ENCODE measurements at regions not wholly inside any gene's neighbourhood (a gene's known extent, or its start where the extent isn't known, plus 50 kb on each side); places are given as distances from the start of the nearest gene placed in this dataset.

DNA sequence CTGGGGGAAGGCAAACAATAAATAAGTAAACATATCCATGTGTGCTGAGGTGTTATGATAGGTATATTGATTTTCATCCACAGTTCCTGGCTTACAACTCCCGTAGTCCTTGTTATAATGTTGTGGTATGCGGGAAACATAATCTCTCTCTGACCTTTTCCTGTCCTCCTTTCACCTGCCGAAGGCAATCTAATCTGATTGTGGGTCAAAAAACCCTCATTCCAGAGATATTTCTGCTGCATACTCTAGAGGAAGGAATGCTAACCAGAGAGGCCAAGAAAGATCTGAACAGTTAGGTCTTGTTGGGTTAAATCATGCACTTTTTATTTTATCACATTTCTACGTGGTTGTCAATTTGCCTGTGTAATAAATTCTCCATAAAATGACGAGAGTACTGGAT lies 383.6 kb upstream of the SEMA6D start:
- Histone ChIP-seq H4K8ac (ENCODE audit: extremely low read depth, insufficient read depth, low read length) (no peak overlapping the region), H3K4me3 (ENCODE audit: extremely low read depth in 1 of 4, insufficient read depth in 2 of 4, low read depth in 3 of 4, low read length in 4 of 4) (no peak overlapping the region), H3K36me3 (ENCODE audit: control insufficient read depth in 2 of 4, insufficient read depth in 4 of 4, low read length in 3 of 4) (no peaks in the 10 kb centered on the region; a peak in 1 of 8 replicates), H4K20me1 (replicated peaks in 1 of 2; ENCODE audit: control insufficient read depth in 1 of 2, insufficient read depth in 2 of 2, low read length in 2 of 2) (no peaks in the 10 kb centered on the region), H3K23ac (ENCODE audit: insufficient read length) (no peak overlapping the region), H2BK15ac (ENCODE audit: low read length) (no peak overlapping the region), H2BK12ac (ENCODE audit: low read depth, low read length) (no peak overlapping the region), H2AFZ (ENCODE audit: low read length) (no peak overlapping the region), H2BK20ac (ENCODE audit: low read length) (no peak overlapping the region), H3K4ac (replicated peaks; ENCODE audit: insufficient read length, low read depth, low read length) (no peak overlapping the region), H3K4me1 (replicated peaks in 1 of 4; ENCODE audit: control insufficient read depth in 3 of 4, insufficient read depth in 4 of 4, low read length in 3 of 4) (peaks cover 0 to 3% (median 0%) of the 10 kb centered on the region in 4 experiments; a peak in 1 of 7 replicates), H3K27me3 (replicated peaks in 1 of 4; ENCODE audit: control insufficient read depth in 3 of 4, extremely low read depth in 1 of 4, insufficient read depth in 3 of 4, low read length in 3 of 4) (no peaks in the 10 kb centered on the region), H2BK5ac (ENCODE audit: low read depth, low read length) (no peak overlapping the region), H3K14ac (ENCODE audit: insufficient read length) (no peak overlapping the region), H3K23me2 (ENCODE audit: low read depth, low read length) (no peaks in the 10 kb centered on the region), H3K79me1 (ENCODE audit: low read depth, low read length) (no peaks in the 10 kb centered on the region), H3K56ac (replicated peaks; ENCODE audit: insufficient read length, low read depth, low read length) (no peak overlapping the region), H2AK5ac (ENCODE audit: low read depth, low read length) (no peak overlapping the region), H4K91ac (replicated peaks; ENCODE audit: insufficient read length, low read length) (no peak overlapping the region), H3K9ac (replicated peaks in 1 of 4; ENCODE audit: extremely low read depth in 1 of 4, low read depth in 3 of 4, low read length in 3 of 4) (peak overlapping the region in 1 of 4 experiments; percentile 8; a peak in 1 of 7 replicates), H3K18ac (ENCODE audit: extremely low read depth, low read length) (no peak overlapping the region), H4K5ac (ENCODE audit: insufficient read length, low read depth, low read length) (no peak overlapping the region), H2BK120ac (replicated peaks; ENCODE audit: low read depth, low read length) (no peak overlapping the region), H3K9me3 (ENCODE audit: insufficient read depth in 2 of 2, low read depth in 1 of 2, low read length in 1 of 2) (no peaks in the 10 kb centered on the region), H3K27ac (ENCODE audit: low read depth, low read length) (no peak overlapping the region), H3K79me2 (ENCODE audit: control insufficient read depth in 1 of 2, insufficient read depth in 2 of 2, low read length in 2 of 2) (no peaks in the 10 kb centered on the region), H3K4me2 (ENCODE audit: insufficient read depth in 1 of 2, low read depth in 2 of 2, low read length in 2 of 2) (no peak overlapping the region)
- WGBS, 2 experiments (ENCODE audit: extremely low coverage in 1 of 2, insufficient coverage in 1 of 2, insufficient read length in 1 of 2, insufficient replicate concordance in 2 of 2, low coverage in 1 of 2, low lambda C conversion rate in 2 of 2, missing lambda C conversion rate in 1 of 2): 89% methylated on average over 5 of the region's 5 CpGs; no CpG with 5 or more reads in 1 of the 2 experiments
- FAIRE-seq (no peak), DNase-seq (ENCODE audit: low read depth in 1 of 2, low spot score in 2 of 2) (no peak)
- POLR2A ChIA-PET (ENCODE audit: partially characterized antibody): interaction anchor here (0.8 kb wide), 1 partner anchor 794 kb away, joined by 3 read pairs; no protein-coding TSS in a partner anchor
- CTCF ChIA-PET (ENCODE audit: partially characterized antibody): interaction anchor here (1.4 kb wide), 1 partner anchor 21 kb away, joined by 3 read pairs; no protein-coding TSS in a partner anchor
- TF ChIP-seq TAF7 (optimal IDR thresholded peaks at IDR 0.05; ENCODE audit: borderline replicate concordance, low read depth, low read length) (no peak), MAFK (IDR thresholded peaks at IDR 0.05; ENCODE audit: low read depth, low read length) (no peak), POLR2A (IDR thresholded peaks at IDR 0.05; ENCODE audit: control extremely low read depth in 1 of 2, low read depth in 2 of 2, low read length in 2 of 2) (no peak), RNF2 (IDR thresholded peaks at IDR 0.05; ENCODE audit: borderline replicate concordance, low read depth, low read length, missing control alignments, poor library complexity, severe bottlenecking) (no peak)
- TF ChIP-seq, protein P1, sequence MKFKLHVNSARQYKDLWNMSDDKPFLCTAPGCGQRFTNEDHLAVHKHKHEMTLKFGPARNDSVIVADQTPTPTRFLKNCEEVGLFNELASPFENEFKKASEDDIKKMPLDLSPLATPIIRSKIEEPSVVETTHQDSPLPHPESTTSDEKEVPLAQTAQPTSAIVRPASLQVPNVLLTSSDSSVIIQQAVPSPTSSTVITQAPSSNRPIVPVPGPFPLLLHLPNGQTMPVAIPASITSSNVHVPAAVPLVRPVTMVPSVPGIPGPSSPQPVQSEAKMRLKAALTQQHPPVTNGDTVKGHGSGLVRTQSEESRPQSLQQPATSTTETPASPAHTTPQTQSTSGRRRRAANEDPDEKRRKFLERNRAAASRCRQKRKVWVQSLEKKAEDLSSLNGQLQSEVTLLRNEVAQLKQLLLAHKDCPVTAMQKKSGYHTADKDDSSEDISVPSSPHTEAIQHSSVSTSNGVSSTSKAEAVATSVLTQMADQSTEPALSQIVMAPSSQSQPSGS (IDR thresholded peaks at IDR 0.05; ENCODE audit: low read length): no peak

Measured in H1 (cell line).